ENCODE measurements at regions not wholly inside any gene's neighbourhood (a gene's known extent, or its start where the extent isn't known, plus 50 kb on each side); places are given as distances from the start of the nearest gene placed in this dataset.

DNA sequence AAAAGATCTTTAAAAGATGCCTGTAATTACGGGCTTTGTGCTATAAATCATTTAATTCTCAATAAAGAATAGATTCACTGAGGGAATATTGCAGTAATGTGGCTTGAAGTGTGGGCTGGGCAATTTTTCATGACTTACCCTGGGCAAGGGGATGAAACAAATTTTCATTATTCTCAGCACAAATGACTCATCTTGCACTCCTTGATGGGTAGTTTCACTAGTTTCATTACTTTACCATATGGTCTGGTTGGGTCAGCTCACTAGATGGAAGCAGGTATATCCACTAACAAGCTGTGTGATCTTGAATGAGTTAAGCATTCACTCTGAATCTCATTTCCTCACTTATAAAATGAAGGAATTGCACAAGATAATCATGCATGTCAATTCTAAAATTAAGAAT lies 234.3 kb downstream of the ABCC12 start:
- H3K4me3 ChIP-seq (ENCODE audit: low read depth, low read length), result no peak overlapping the region
- TF ChIP-seq, protein P1, sequence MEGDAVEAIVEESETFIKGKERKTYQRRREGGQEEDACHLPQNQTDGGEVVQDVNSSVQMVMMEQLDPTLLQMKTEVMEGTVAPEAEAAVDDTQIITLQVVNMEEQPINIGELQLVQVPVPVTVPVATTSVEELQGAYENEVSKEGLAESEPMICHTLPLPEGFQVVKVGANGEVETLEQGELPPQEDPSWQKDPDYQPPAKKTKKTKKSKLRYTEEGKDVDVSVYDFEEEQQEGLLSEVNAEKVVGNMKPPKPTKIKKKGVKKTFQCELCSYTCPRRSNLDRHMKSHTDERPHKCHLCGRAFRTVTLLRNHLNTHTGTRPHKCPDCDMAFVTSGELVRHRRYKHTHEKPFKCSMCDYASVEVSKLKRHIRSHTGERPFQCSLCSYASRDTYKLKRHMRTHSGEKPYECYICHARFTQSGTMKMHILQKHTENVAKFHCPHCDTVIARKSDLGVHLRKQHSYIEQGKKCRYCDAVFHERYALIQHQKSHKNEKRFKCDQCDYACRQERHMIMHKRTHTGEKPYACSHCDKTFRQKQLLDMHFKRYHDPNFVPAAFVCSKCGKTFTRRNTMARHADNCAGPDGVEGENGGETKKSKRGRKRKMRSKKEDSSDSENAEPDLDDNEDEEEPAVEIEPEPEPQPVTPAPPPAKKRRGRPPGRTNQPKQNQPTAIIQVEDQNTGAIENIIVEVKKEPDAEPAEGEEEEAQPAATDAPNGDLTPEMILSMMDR (IDR thresholded peaks at IDR 0.05; ENCODE audit: low read depth, low read length), result no peak

DNA sequence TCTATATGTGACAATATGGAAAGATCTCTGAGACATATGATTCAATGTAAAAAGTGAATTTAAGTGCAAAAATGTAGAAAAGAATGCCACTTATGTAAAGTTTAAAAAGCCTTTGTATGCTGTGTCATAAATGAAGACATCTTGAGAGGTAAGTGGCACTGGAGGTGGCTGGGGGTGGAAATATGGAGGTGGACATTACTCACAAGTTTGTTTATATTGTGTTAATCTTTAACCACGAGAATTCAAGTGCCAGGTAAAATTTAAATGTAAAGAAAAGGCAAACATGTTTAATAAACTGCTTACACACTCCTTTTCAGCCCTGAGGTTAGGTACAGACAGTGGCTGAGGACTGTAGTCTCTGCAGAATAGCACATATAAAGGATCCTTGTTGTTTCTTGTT lies 235.1 kb downstream of the ABCC12 start:
- no peak overlapping the region for H3K4me3 ChIP-seq (ENCODE audit: low read depth, low read length)
- TF ChIP-seq, protein P1 (IDR thresholded peaks at IDR 0.05; ENCODE audit: low read depth, low read length), result no peak

DNA sequence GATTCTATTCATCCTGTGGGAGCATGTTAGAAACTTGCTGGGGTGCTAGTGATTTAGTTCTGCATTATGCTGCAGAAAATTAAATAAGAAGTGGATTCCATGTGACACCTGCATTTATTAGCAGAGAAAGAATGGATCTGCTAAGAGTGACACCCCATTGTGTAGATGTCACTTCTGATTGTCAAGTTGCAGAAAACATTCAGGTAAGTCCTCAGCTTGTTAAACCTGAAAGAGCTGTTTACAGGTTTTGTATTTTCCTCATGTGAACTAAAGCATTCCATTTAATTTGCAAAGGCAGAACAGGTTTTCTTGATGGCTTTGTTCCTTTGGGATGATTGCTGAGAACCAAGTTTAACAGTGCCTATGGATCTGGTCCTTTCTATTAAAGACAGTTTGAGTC lies 238.7 kb downstream of the ABCC12 start:
- TF ChIP-seq, protein P1 (IDR thresholded peaks at IDR 0.05; ENCODE audit: low read depth, low read length), result no peak

DNA sequence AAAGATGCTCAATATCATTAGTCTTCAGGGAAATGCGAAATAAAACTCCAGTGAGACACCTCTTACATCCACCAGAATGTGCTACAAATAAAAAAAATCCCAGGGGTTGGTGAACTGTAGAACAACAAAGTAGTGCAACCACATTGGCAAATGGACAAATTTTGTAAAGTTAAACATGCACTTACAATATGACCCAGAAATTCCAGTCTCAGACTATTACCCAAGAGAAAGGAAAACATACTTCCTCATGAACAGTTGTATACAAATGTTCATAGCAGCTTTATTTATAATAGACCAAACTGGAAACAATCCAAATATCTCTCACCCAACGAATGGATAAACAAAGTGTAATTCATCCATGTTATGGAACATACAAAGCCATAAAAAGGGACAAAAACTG lies 239.5 kb downstream of the ABCC12 start:
- no peak overlapping the region for H3K4me3 ChIP-seq (ENCODE audit: low read depth, low read length)
- TF ChIP-seq, protein P1 (IDR thresholded peaks at IDR 0.05; ENCODE audit: low read depth, low read length), result no peak

More for the DNA sequence above, 238.7 kb downstream of the ABCC12 start:
- H3K4me3 ChIP-seq (ENCODE audit: low read depth, low read length), result no peak overlapping the region

DNA sequence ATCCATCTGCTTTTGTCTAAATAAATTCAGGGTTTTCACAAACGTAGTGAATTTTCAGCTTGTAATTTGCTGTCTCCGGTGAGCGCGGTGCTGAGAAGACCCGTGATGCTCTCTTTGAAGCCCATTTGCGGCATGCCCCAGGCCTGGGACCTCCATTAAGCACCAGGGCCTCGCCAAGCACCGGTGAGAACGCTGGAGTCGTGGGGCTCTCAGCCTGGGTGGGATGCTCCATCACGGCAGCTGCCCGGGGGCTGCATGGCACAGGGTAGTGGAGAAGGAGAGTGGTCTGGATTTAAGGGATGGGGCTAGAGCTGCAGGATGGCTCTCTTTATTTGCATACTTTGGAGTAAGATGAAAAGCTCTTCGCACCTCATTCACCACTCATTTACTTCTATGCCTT lies 248.7 kb downstream of the ABCC12 start:
- TF ChIP-seq, protein P1 (IDR thresholded peaks at IDR 0.05; ENCODE audit: low read depth, low read length), result no peak
- H3K4me3 ChIP-seq (ENCODE audit: low read depth, low read length), result no peak overlapping the region

DNA sequence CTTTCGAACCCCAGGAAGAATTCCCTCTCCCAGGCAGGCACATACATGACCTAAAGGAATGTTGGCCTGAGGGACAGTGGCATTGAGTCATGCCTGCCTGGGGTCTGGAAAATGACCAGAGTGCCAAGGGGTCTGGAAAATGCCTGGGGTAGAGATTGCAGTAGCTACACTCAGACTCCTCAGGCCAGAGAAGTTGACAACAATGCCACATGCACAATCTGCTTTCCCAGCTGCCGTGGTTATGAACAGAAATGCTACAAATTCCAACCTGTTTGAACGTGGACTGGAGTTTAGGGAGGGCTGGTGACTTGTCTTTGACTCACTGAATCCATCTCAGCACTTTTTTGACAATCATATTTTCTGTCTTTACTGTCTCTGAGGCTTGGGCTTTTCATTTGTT lies 250.0 kb downstream of the ABCC12 start:
- TF ChIP-seq, protein P1 (IDR thresholded peaks at IDR 0.05; ENCODE audit: low read depth, low read length), result no peak
- no peak overlapping the region for H3K4me3 ChIP-seq (ENCODE audit: low read depth, low read length)

DNA sequence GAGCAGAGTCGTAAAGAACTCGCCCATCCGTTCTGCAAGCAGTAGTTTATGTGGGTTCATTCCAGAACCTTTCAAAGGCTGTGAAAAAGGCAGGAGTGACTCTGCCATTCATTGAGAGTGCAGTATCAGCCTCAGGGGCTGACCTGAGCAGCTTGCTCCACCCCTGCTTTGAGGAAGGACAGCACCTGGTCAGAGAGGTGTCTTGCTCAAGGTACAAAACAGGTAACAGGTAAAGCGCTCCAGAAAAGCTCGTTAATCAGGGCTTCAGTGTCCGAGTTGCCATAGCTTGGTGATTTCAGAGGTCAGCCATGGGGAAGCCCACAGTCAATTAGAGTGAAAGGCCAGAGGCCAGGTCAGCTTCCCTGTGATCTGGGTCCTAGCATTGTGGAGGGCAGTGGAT lies 251.1 kb downstream of the ABCC12 start:
- TF ChIP-seq, protein P1 (IDR thresholded peaks at IDR 0.05; ENCODE audit: low read depth, low read length), result no peak
- H3K4me3 ChIP-seq (ENCODE audit: low read depth, low read length), result no peak overlapping the region
